RCC 7860 (cell line): ENCODE measurements at regions not wholly inside any gene's neighbourhood (a gene's known extent, or its start where the extent isn't known, plus 50 kb on each side); places are given as distances from the start of the nearest gene placed in this dataset.
"Not testable (repeated sequence)": the region's sequence is repeated elsewhere in the genome, so short reads cannot be mapped to it uniquely, and the experiment has no call there.

ENCODE experiments used
- DNase-seq: peaks from one replicate; pipeline ENCODE4 v3.0.0-alpha.2; 2015; ENCODE audit warnings: low spot score
- FAIRE-seq: peaks from 2 replicates; lab custom pipeline; 2012; peaks lifted over from hg19 to GRCh38; lab: Jason Lieb, UNC

GRCh38 chr9:106082621-106083020 lies 388.3 kb downstream of the TMEM38B start:
- FAIRE-seq (no peak), DNase-seq (no peak)

GRCh38 chr9:106084702-106085101 lies 390.4 kb downstream of the TMEM38B start:
- FAIRE-seq = no peak
- DNase-seq = no peak

GRCh38 chr9:106085479-106085878 lies 391.1 kb downstream of the TMEM38B start:
- FAIRE-seq = no peak
- no peak for DNase-seq

GRCh38 chr9:106092083-106092482 lies 397.7 kb downstream of the TMEM38B start:
- DNase-seq (no peak), FAIRE-seq (no peak)

- DNase-seq (no peak), FAIRE-seq (no peak)
Observed at GRCh38 chr9:106102821-106103220, 408.5 kb downstream of the TMEM38B start.

- no peak for FAIRE-seq
- DNase-seq = no peak
Observed at GRCh38 chr9:106104887-106105286, 410.5 kb downstream of the TMEM38B start.

- FAIRE-seq (no peak), DNase-seq (no peak)
Observed at GRCh38 chr9:106106396-106106795, 412.1 kb downstream of the TMEM38B start.

- DNase-seq = no peak
- FAIRE-seq = no peak
Observed at GRCh38 chr9:106107716-106108115, 413.4 kb downstream of the TMEM38B start.

- DNase-seq, FAIRE-seq: not testable (repeated sequence)
Observed at GRCh38 chr9:106109706-106110105, 415.4 kb downstream of the TMEM38B start.

- FAIRE-seq (no peak), DNase-seq (no peak)
Observed at GRCh38 chr9:106110483-106110882, 416.1 kb downstream of the TMEM38B start.

- DNase-seq = no peak
- FAIRE-seq = no peak
Observed at GRCh38 chr9:106111039-106111730, 416.8 kb downstream of the TMEM38B start.

GRCh38 chr9:106112935-106113334 lies 418.6 kb downstream of the TMEM38B start:
- FAIRE-seq (no peak), DNase-seq (no peak)

- FAIRE-seq (no peak), DNase-seq (no peak)
Observed at GRCh38 chr9:106119176-106119575, 424.8 kb downstream of the TMEM38B start.

- FAIRE-seq = no peak
Observed at GRCh38 chr9:106120071-106120470, 425.7 kb downstream of the TMEM38B start.

GRCh38 chr9:106127776-106128175 lies 433.4 kb downstream of the TMEM38B start:
- FAIRE-seq = no peak
- DNase-seq = no peak

More at GRCh38 chr9:106120071-106120470, 425.7 kb downstream of the TMEM38B start:
- DNase-seq = no peak

GRCh38 chr9:106130374-106130773 lies 436.0 kb downstream of the TMEM38B start:
- FAIRE-seq (no peak), DNase-seq (no peak)

GRCh38 chr9:106143781-106144180 lies 449.4 kb downstream of the TMEM38B start:
- DNase-seq (no peak), FAIRE-seq (no peak)

- FAIRE-seq = no peak
- no peak for DNase-seq
Observed at GRCh38 chr9:106146066-106146840, 451.9 kb downstream of the TMEM38B start.

- DNase-seq = no peak
- no peak for FAIRE-seq
Observed at GRCh38 chr9:106146886-106147285, 452.5 kb downstream of the TMEM38B start.

GRCh38 chr9:106149956-106150355 lies 455.6 kb downstream of the TMEM38B start:
- DNase-seq (no peak), FAIRE-seq (no peak)

- DNase-seq = no peak
- no peak for FAIRE-seq
Observed at GRCh38 chr9:106156465-106156864, 462.1 kb downstream of the TMEM38B start.

- DNase-seq (no peak), FAIRE-seq (no peak)
Observed at GRCh38 chr9:106172265-106172664, 477.9 kb downstream of the TMEM38B start.
